ENCODE measurements at regions not wholly inside any gene's neighbourhood (a gene's known extent, or its start where the extent isn't known, plus 50 kb on each side); places are given as distances from the start of the nearest gene placed in this dataset.

DNA sequence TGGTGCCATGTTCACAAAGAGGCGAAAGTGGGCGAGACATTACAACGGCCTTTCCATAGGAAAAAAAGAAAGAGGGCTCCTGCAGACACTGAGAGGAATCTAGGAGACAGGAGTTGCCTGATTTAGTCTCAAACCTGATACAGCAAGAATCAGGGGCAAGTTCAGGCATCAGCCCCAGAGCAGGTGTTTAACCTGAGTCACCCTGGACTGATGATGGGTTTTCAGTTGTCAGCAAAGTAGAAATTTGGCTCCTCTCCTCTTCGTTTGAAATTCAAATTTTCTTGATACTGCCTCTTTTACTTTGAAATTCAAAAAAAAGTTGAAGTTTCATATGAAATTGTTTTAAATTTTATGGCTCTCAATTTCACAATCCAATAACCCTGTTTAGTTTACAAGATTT is 189.5 kb downstream of the ABCC12 start:
- H3K27me3 ChIP-seq, result no peaks in the 10 kb centered on the region
- Mint-ChIP-seq H3K27me3 (ENCODE audit: insufficient read depth, low read depth) (peaks cover 2% of the 10 kb centered on the region), H3K36me3 (no peaks in the 10 kb centered on the region), H3K4me1 (peaks cover 25% of the 10 kb centered on the region), H3K4me3 (no peak overlapping the region), H3K9me3 (no peaks in the 10 kb centered on the region), H3K27ac (no peak overlapping the region)
- H4K20me1 ChIP-seq (ENCODE audit: low read depth), result no peaks in the 10 kb centered on the region
- H3K4me2 ChIP-seq, result no peak overlapping the region
- H3K79me2 ChIP-seq (ENCODE audit: low read depth), result no peaks in the 10 kb centered on the region
- H3K4me3 ChIP-seq, result no peak overlapping the region
- H3K36me3 ChIP-seq, result no peaks in the 10 kb centered on the region
- no peak for DNase-seq (ENCODE audit: low spot score)
- peaks cover 15% of the 10 kb centered on the region for H3K4me1 ChIP-seq
- H3K9me3 ChIP-seq (ENCODE audit: low read depth), result no peaks in the 10 kb centered on the region
- no peak overlapping the region for H3K27ac ChIP-seq
- TF ChIP-seq EZH2phosphoT487 (IDR thresholded peaks at IDR 0.05) (no peak), EZH2 (IDR thresholded peaks at IDR 0.05) (no peak), CTCF (IDR thresholded peaks at IDR 0.05) (no peak)
- peaks cover 13% of the 10 kb centered on the region for H3F3A ChIP-seq (ENCODE audit: low read depth)
- no peak overlapping the region for H3K9ac ChIP-seq
- H2AFZ ChIP-seq (replicated peaks), result no peak overlapping the region

DNA sequence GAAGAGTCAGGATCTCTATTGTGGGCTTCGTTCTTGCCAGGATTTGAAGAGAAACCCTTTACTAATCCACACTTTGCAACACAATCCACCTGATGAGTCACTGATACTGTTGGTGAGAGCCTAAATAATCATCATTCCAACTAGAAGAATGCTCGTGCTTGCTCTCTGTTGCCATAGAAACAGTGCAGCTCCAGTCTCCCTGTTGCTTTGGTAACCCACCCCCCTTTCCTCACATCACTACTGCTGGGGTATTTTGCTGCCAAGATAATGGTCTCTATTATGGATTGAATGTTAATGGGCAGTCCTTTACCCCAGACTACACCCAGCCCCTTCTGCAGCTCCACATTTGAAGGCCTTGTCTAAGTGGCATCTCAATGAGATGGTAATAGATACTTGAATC is 190.4 kb downstream of the ABCC12 start:
- H3K79me2 ChIP-seq (ENCODE audit: low read depth), result no peaks in the 10 kb centered on the region
- no peak overlapping the region for H3K27ac ChIP-seq
- H3K4me3 Mint-ChIP-seq, result no peak overlapping the region
- peak; percentile 65 for DNase-seq (ENCODE audit: low spot score)
- H3K27me3 Mint-ChIP-seq (ENCODE audit: insufficient read depth, low read depth), result peaks cover 2% of the 10 kb centered on the region
- no peaks in the 10 kb centered on the region for H3K36me3 Mint-ChIP-seq
- no peaks in the 10 kb centered on the region for H3K36me3 ChIP-seq
- no peak overlapping the region for H3K4me3 ChIP-seq
- peaks cover 13% of the 10 kb centered on the region for H3F3A ChIP-seq (ENCODE audit: low read depth)
- H3K4me1 ChIP-seq, result peaks cover 15% of the 10 kb centered on the region
- H3K4me2 ChIP-seq, result peak overlapping the region; percentile 14
- H3K9ac ChIP-seq, result no peak overlapping the region
- H2AFZ ChIP-seq (replicated peaks), result no peak overlapping the region
- no peaks in the 10 kb centered on the region for H3K9me3 ChIP-seq (ENCODE audit: low read depth)
- peaks cover 25% of the 10 kb centered on the region for H3K4me1 Mint-ChIP-seq
- H3K27me3 ChIP-seq, result no peaks in the 10 kb centered on the region
- no peaks in the 10 kb centered on the region for H4K20me1 ChIP-seq (ENCODE audit: low read depth)
- no peak overlapping the region for H3K27ac Mint-ChIP-seq
- H3K9me3 Mint-ChIP-seq, result no peaks in the 10 kb centered on the region
- TF ChIP-seq EZH2phosphoT487 (IDR thresholded peaks at IDR 0.05) (no peak), EZH2 (IDR thresholded peaks at IDR 0.05) (no peak), CTCF (IDR thresholded peaks at IDR 0.05) (no peak)

DNA sequence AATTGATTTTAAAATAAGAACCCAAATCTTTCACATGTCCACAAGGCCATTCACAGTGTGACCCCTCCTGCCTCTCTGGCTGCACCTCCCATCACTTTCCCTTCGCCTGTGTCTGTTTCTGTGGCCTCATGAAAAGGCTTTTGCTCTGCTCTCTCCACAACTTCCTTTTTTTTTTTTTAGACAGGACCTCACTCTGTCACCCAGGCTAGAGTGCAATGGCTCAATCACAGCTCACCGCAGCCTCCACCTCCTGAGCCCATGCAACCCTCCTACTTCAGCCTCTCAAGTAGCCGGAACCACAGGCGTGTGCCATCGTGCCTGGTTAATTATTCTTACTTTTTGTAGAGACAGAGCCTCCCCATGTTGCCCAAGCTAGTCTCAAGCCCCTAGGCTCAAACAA is 197.1 kb downstream of the ABCC12 start:
- H2AFZ ChIP-seq (replicated peaks), result no peak overlapping the region
- no peak overlapping the region for H3K4me2 ChIP-seq
- no peak overlapping the region for H3K27ac ChIP-seq
- TF ChIP-seq EZH2 (IDR thresholded peaks at IDR 0.05), result no peak
- TF ChIP-seq EZH2phosphoT487 (IDR thresholded peaks at IDR 0.05), result no peak
- no peaks in the 10 kb centered on the region for H3K79me2 ChIP-seq (ENCODE audit: low read depth)
- H3K36me3 ChIP-seq, result no peaks in the 10 kb centered on the region
- DNase-seq (ENCODE audit: low spot score), result no peak
- Mint-ChIP-seq H3K4me3 (no peak overlapping the region), H3K27ac (no peak overlapping the region), H3K27me3 (ENCODE audit: insufficient read depth, low read depth) (peaks cover 2% of the 10 kb centered on the region), H3K9me3 (no peaks in the 10 kb centered on the region), H3K36me3 (no peaks in the 10 kb centered on the region), H3K4me1 (peaks cover 3% of the 10 kb centered on the region)
- no peak overlapping the region for H3K4me3 ChIP-seq
- peaks cover 7% of the 10 kb centered on the region for H3K4me1 ChIP-seq
- no peak overlapping the region for H3K9ac ChIP-seq
- no peaks in the 10 kb centered on the region for H3K9me3 ChIP-seq (ENCODE audit: low read depth)
- H3F3A ChIP-seq (ENCODE audit: low read depth), result peaks cover 6% of the 10 kb centered on the region
- no peaks in the 10 kb centered on the region for H4K20me1 ChIP-seq (ENCODE audit: low read depth)
- no peaks in the 10 kb centered on the region for H3K27me3 ChIP-seq

- H3K4me1 Mint-ChIP-seq, result peaks cover 6% of the 10 kb centered on the region
- no peak overlapping the region for H3K4me2 ChIP-seq
Measured at GRCh38 chr16:47956916-47957315, 198.9 kb downstream of the ABCC12 start.

More at GRCh38 chr16:47956916-47957315, 198.9 kb downstream of the ABCC12 start:
- H3K4me3 Mint-ChIP-seq, result no peak overlapping the region
- no peak overlapping the region for H3K4me3 ChIP-seq
- peaks cover 6% of the 10 kb centered on the region for H3F3A ChIP-seq (ENCODE audit: low read depth)
- no peaks in the 10 kb centered on the region for H3K27me3 ChIP-seq
- H3K27me3 Mint-ChIP-seq (ENCODE audit: insufficient read depth, low read depth), result peaks cover 2% of the 10 kb centered on the region
- no peaks in the 10 kb centered on the region for H4K20me1 ChIP-seq (ENCODE audit: low read depth)
- DNase-seq (ENCODE audit: low spot score), result no peak
- no peaks in the 10 kb centered on the region for H3K79me2 ChIP-seq (ENCODE audit: low read depth)
- no peak overlapping the region for H3K9ac ChIP-seq
- H3K9me3 Mint-ChIP-seq, result no peaks in the 10 kb centered on the region
- H3K36me3 Mint-ChIP-seq, result no peaks in the 10 kb centered on the region
- peaks cover 7% of the 10 kb centered on the region for H3K4me1 ChIP-seq
- no peak overlapping the region for H3K27ac ChIP-seq
- no peaks in the 10 kb centered on the region for H3K36me3 ChIP-seq
- no peak overlapping the region for H2AFZ ChIP-seq (replicated peaks)
- no peak overlapping the region for H3K27ac Mint-ChIP-seq
- H3K9me3 ChIP-seq (ENCODE audit: low read depth), result no peaks in the 10 kb centered on the region
- TF ChIP-seq EZH2 (IDR thresholded peaks at IDR 0.05) (no peak), EZH2phosphoT487 (IDR thresholded peaks at IDR 0.05) (no peak), CTCF (IDR thresholded peaks at IDR 0.05) (no peak)
